ENCODE measurements at regions not wholly inside any gene's neighbourhood (a gene's known extent, or its start where the extent isn't known, plus 50 kb on each side); places are given as distances from the start of the nearest gene placed in this dataset.

DNA sequence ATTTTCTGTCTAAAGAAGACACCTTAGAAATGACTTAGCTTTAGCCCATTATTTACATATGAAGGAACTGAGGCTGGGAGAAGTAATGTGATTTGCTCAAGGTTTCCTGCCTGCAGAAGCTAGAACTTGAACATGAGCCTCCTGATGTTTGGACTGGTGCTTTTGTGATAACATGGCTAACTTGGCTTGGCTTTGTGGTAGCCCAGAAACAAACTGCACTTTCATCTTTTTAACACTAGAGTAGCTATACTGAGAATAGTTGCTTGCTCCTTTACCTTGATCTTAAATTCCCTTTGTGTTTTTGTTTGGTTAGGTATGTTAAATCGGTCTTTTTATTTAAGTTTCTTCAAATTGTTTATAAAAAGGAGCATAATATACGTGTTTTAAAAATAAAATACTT is 163.5 kb upstream of the MANEA start:
- TF ChIP-seq, protein P1, sequence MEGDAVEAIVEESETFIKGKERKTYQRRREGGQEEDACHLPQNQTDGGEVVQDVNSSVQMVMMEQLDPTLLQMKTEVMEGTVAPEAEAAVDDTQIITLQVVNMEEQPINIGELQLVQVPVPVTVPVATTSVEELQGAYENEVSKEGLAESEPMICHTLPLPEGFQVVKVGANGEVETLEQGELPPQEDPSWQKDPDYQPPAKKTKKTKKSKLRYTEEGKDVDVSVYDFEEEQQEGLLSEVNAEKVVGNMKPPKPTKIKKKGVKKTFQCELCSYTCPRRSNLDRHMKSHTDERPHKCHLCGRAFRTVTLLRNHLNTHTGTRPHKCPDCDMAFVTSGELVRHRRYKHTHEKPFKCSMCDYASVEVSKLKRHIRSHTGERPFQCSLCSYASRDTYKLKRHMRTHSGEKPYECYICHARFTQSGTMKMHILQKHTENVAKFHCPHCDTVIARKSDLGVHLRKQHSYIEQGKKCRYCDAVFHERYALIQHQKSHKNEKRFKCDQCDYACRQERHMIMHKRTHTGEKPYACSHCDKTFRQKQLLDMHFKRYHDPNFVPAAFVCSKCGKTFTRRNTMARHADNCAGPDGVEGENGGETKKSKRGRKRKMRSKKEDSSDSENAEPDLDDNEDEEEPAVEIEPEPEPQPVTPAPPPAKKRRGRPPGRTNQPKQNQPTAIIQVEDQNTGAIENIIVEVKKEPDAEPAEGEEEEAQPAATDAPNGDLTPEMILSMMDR (IDR thresholded peaks at IDR 0.05), result no peak
- no peak for TF ChIP-seq POLR2A (IDR thresholded peaks at IDR 0.05)
